G401 (cell line): ENCODE measurements at regions not wholly inside any gene's neighbourhood (a gene's known extent, or its start where the extent isn't known, plus 50 kb on each side); places are given as distances from the start of the nearest gene placed in this dataset.
"Not testable (repeated sequence)": the region's sequence is repeated elsewhere in the genome, so short reads cannot be mapped to it uniquely, and the experiment has no call there.

ENCODE experiments used
- DNase-seq: peaks from one replicate; pipeline ENCODE4 v3.0.0-alpha.2; 2015; ENCODE audit warnings: low spot score
- in situ Hi-C: cut with HindIII; loops from 2 replicates; pipeline ENCODE4 v1.10.0; 2016; ENCODE audit warnings: low sequenced_read_pairs, mixed read lengths

DNA sequence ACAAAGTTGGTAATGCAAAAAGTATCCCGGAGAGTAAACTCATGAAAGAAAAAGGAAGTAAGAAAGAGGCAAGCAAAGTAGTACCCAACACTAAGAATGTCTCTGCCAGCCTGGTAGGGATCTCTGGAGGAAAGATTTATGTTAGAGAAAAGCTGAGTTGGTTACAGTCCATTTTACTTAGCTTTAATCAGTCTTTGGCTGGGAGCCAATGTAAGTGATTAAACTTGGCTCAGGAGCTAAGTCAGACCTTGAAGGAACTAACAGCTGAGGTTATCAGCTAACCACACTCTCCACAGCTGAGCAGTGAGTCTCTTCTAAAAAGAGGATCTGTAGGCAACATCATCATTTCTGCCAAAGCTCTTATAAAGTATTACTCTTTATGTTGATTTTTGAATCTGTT lies 148.0 kb downstream of the ANKRD7 start:
- DNase-seq: no peak
- in situ Hi-C loops: no loop called here

DNA sequence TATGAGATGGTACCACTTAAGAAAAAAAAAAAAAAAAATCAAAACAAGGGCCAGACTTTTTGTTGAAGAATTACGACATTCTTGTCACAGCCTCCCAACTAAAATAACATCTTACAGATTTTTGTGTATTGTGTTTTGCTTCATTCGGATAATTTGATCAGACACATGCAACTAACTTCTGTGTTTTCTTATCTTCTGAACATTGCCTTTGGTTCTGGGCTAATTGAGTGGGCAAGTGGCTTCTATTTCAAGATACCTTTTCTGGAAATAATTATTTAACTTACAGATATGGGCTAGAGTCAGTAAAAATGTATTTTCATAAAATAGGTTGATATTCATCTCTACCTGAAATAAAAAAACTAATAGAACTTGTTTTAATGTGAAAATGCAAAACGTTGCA lies 165.1 kb downstream of the ANKRD7 start:
- in situ Hi-C loops: no loop called here
- DNase-seq: no peak

DNA sequence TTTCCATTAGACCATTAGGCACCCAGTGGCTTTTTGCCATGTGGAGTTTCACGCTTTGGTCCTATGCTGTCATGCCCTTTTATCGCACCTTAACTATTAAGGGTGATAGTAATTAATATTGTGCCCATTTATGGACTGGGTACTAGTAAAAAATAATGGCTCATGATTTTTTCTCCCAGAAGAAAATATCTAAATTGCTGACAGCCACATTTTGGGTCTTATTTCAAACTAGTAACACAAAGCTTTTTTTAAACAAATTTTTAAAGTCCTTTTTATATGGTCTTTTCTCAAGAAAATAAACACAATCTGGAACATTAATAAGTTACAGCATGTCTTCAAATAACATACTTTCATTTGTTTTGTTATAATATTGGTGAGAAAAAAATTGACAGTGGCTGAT lies 179.7 kb downstream of the ANKRD7 start:
- in situ Hi-C loops: no loop called here
- DNase-seq: no peak

DNA sequence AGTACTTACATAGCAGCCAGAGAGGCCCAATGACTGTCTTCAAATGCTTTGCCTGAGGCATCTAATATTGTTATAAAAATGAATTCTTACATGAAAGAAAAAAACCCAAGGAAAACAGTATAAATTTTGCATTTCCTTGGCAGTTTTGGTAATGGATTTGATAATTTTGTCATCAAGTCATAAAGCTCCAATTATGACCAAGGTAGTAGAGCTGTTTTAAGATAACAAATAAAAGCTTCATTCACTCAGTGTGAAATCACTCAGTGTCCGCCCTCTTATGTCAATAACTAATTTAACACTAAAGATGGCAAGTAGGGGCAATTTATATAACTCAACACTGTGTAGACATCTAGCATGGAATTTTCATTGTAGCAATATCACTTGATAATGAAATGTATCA lies 193.9 kb downstream of the ANKRD7 start:
- DNase-seq: no peak
- in situ Hi-C loops: no loop called here

DNA sequence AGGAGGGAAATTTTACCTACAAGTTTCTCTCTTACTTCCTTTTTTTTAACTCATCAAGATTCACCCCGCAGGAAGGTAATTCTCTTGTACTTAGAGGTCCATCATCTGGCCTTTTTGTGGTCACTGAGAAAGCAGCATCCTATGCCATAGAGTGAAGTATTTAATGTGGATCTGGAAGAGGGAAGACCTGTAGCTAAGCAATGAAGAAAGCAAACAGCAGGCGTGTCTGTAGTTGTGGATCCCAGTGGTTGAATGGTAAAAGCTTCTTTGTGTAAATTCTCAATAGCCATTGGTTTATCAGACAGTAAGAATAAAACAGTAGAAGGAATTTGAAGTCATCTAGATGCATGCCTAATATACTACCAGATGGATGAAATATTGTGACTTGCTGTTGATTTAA lies 196.4 kb downstream of the ANKRD7 start:
- in situ Hi-C loops: no loop called here
- no peak for DNase-seq

DNA sequence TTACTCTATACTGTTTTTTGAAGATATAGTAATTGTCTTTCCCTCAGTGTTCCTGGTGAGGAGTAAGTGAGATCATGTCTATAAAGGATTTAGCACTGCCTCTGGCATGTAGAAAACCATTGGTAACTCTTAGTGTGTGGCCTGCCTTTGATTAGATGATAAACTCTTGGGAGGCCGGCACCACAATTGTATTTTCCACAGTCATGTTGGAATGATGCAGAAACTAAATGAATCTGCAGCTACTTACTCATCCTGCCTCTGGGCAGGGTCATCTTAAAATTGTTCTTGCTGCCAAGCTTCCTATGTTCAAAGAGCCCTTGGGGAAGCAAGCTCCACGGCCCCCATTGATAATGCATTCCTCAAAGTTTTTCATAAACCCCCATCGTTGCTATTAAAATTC lies 204.6 kb downstream of the ANKRD7 start:
- DNase-seq: no peak
- in situ Hi-C loops: no loop called here

DNA sequence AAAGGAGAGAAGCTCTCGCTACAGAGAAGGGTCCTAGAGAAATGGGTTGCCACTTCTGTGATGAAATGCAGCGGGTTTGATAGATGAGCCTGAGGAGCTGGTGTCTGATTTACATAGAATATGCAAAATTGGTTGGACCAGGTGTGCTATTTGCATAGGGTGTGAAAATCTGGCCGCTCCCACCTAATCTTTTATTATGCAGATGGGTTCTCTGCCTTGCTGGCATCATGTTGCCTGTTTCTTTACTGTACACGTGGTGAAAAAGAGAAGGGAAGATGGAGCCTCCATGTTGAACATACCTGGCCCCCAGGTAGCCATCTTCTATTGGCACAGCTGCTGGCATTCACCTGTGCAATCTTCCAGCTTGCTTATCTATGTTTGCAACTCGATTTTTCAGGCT lies 212.2 kb downstream of the ANKRD7 start:
- in situ Hi-C loops: no loop called here
- DNase-seq: no peak

DNA sequence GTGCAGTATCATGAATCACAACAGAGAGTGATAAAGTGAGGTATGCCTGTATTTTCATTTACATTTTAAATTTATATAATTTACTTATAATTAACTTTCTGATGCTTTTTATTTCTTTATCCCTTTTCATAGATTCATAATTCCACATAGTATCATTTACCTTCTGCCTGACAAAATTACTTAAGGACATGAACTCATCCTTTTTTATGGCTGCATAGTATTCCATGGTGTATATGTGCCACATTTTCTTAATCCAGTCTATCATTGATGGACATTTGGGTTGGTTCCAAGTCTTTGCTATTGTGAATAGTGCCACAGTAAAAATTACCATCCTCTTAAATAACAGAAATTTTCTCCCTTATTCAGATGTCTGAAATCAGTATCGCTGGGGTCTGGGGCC lies 224.5 kb downstream of the ANKRD7 start:
- DNase-seq, in situ Hi-C loops: not testable (repeated sequence)

DNA sequence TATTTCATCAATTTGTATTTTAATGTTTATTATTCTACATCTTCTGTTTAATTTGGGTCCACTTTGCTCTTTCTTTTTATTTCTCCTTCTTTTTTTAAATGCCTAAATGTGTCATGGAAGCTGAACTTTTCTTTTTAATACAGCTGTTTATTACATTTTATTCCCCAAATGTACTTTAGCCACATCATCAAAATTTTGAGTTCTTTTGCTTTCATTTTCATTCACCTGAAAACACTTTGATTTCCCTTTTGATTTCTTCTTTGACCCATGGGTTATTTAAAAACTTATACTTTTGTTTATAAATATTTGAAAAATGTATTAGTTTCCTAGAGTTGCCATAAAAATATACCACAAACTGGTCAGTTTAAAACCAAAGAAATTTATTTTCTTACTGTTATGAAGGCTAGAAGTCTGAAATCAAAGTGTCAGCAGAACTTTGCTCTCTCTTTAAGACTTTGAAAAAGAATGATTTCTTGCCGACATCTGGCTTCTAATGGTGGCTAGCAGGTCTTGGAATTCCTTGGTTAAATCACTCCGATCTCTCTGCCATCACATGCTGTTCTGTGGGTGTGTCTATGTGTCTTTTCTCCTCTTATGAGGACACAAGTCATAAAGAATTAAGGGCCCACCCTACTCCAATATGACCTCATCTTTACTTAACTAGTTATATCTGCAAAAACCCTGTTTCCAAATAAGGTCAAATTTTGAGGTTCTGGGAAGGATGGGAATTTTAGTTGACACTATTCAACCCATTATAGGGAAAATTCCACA lies 225.5 kb downstream of the ANKRD7 start:
- in situ Hi-C loops: no loop called here
- no peak for DNase-seq

DNA sequence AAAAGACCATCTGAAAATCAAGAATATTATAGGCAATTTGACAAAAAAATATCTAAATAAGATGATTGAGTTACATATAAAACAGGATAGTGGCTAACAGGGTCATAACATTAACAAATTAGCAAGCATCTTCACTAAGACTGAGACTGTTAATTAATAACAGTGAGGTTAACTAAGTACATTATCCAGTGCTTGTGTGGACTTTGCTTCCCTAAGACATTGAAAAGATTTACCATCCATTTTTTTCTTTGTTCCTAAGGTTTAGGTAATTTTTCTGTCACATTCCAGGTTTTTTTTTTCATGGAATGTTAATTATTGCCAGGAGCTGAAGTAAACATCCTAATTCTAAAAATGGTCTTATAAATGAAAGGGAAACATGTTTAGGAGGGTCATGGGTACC lies 227.6 kb downstream of the ANKRD7 start:
- in situ Hi-C loops: no loop called here
- no peak for DNase-seq

DNA sequence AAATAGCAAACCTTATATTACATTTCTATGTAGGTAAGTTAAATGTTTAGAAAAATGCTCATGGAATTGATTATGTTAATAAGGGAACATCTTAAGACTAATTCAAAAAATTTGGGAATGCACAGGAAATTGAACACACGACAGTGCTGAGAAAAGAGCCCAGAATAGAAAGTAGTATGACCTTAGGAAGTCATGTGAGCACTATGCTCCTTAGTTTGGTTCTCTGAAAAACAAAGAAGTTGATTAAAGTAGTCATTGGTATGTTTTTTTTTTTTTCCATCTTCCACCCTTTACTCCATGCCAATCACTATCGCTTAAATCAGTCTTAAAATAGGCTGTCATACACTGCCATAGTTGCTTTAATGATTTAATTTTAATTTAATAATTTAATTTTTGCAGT lies 242.9 kb downstream of the ANKRD7 start:
- no peak for DNase-seq
- in situ Hi-C loops: no loop called here

DNA sequence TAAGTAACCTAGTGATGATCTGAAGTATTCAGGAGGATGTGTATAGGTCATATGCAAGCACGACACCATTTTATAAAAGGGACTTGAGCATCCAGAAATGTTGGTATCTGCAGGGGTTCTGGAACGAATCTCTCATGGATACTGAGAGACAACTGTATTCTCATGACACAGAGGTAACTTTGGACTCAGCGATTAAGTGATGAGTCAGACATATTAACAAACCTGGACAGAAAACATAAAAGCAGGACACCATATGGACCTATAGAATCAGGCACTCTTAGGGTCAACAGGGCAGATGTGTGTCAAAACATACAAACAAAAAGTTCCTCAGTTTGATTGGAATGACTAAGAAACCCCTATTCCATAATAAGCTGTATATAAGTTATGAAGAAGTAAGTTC lies 248.1 kb downstream of the ANKRD7 start:
- no peak for DNase-seq
- in situ Hi-C loops: no loop called here

DNA sequence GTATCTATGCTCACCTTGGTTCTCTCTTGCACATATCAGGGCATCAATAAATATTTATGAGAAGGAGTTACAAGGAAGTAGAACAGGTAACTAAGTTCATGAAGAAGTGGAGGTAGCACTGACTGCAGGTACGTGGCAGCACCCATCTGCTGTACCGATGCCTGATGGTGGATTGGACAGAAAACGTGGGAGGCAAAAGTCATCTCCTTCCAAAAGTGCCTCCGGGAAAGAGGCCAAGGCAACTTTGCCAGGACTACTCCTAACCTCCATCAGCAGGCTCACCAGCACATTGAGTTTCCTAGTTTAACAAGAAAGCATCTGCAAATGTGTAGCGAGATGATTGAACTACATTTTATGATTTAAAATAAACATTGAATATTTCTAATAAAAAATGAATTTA lies 248.8 kb downstream of the ANKRD7 start:
- in situ Hi-C loops: no loop called here

DNA sequence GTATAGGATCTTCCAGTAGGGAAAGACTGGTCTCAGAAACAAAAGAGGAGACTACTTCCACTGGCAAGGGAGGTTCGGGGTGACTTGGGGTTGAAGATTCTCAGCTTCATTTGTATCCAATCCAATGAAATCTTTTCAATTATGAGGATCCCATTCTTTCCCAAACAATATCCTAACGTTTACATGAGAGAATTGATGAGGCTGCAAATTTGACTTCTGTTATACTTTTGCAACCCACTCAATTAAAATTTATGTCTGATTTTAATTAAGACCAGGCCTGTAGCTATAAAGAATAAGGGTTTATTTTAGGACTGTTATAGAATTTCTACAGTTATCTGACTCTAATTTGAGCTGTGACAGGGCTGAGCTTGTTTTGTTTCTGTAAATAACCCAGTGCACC lies 251.5 kb downstream of the ANKRD7 start:
- in situ Hi-C loops: no loop called here
- no peak for DNase-seq

More for the DNA sequence above, 248.8 kb downstream of the ANKRD7 start:
- DNase-seq: peak; percentile 83

DNA sequence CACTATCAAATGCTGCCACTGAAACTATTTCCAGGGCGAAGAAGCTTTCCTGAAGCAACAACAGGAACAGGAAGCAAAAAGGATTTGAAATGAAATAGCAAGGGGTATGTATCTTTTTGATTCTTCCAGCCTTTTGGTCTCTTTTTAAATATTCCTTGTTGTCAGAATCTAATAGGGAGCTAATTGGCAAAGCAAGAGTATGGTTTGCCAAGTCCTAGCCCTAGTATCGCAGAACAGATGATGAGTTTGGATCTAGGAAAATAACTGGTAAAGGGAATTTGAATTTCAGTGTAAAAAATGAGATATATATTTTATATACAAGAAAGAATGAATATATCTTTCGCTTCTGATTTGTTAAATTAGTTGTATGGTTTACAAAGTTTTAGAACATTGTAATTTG lies 252.5 kb downstream of the ANKRD7 start:
- in situ Hi-C loops: no loop called here
- DNase-seq: peak; percentile 86

DNA sequence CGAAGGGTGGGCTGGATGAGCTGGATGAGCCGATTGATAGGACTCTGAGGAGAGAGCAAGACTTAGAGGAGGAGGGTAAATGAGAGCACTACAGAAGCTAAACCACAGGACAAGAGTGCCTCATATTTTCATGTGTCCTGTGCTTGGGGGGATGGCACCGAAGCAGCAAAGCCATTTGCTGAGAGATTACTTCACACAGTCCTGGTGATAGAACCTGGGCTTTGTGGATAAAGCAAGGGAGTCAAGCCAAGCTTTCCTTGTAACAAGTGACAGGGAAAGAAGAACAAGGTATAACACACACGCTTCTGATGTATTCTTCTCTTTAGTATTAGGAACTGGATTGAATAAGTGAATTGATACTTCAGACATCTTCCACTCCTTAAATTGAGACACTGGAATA lies 253.7 kb downstream of the ANKRD7 start:
- peak; percentile 74 for DNase-seq
- in situ Hi-C loops: no loop called here

DNA sequence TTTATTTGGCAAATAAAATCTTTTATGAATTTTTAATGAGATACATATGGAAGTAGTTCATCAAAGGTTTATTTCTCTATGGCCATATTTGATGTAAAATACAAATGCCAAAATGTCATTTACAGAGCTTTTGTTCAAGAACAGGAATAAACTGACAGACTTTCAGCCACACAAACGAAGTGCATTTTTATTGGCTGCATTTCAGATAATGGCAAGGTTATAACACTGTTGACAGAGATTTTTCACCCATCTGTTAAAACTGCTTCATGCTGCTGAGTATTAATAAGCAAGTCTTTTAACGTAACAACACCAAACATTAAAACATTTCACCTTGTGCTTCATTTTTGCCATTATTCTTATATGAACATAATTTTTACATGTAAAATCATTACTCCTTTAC lies 254.4 kb downstream of the ANKRD7 start:
- in situ Hi-C loops: no loop called here
- peak; percentile 87 for DNase-seq

DNA sequence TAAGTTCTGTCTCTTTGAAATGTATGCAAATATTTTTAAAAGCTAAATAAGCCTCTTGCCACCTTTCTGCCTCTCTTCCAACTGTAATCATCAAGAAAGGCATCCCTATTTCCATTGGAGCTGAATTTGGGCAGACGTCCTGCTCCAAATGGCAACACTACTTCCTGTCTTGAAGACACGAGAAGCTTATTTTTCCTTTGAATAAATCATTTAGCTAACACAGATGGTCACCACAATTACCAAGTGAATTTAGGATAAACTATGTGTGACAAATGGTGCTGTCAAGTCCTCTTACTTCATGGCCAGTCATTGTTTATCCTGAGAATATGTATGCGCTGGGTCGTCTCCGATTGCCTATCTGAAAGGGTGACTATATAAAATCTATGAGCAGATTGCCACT lies 268.0 kb downstream of the ANKRD7 start:
- in situ Hi-C loops: no loop called here
- DNase-seq: peak; percentile 97

DNA sequence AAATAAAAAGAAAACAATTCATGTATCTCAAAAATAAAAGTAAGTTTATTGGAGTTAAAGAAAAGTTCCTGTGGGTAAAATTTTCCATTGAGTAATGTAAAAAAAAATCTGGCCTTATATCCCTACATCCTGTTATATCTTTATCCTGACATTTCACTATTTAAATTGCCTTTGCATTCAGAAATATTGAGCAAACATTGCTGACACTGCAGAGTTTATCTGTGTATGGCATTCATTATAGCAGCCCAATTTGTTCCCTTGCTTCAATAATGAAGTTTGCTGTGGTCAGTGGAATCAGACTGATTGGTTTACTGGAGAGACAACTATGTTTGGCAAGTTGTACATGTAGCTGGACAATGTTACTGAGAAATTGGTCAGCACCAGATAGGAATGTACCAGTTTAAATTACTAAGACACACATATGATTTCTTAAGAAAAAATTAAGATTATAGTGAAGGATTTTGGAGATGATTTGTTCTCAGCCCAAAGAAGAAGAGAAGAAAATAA lies 271.7 kb downstream of the ANKRD7 start:
- in situ Hi-C loops: no loop called here

DNA sequence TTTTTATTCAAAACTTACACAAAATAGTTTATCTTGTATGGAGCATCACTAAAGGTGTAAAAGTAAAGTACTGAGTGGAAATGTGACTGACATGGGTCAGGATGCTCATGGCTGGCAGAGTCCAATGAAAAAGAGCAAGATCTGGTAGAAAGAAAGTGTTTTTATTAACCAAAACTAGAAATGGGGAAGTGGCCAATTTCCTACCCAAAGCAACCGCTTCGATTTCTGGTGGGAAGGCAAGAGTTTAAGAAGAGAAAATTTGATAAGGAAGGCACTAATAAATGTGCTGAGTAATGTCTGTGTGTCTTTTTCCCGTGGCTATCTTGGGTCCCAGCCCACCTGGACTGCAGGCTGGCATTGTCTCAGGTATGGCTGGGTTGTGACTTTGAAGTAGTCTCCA lies 277.7 kb downstream of the ANKRD7 start:
- in situ Hi-C loops: no loop called here
- DNase-seq: no peak

More for the DNA sequence above, 271.7 kb downstream of the ANKRD7 start:
- no peak for DNase-seq

DNA sequence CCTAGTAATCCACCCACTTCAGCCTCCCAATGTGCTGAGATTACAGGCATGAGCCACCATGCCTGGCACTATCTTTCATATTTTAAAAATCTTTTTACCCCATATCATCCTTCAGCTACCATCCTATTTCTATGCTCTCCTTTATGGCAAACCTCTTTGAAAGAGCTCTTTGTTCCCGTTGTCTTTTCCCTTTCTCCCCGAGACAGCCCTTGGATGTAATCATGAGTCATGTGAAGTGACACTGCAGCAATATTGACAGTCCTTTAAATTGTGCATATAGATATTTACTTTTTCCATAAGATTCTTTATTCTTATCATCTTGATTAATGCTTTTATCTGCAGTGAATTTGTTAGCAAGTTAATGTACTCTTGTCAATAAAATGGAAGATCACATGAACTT lies 286.6 kb downstream of the ANKRD7 start:
- DNase-seq: no peak
- in situ Hi-C loops: no loop called here
